Ovary (tissue), 7 donors: ENCODE measurements at regions not wholly inside any gene's neighbourhood (a gene's known extent, or its start where the extent isn't known, plus 50 kb on each side); places are given as distances from the start of the nearest gene placed in this dataset.

Source experiments
- DNase-seq, 5 donors: peaks; one replicate each; pipeline ENCODE4 v3.0.0-alpha.2; 2019 to 2020
- H3K27ac ChIP-seq, 2 donors: fragments of 200-600 bp; one replicate each; pipeline versions ENCODE4 v1.5.1 to v1.8.0; 2019 to 2022
- H3K27me3 ChIP-seq: fragments of 200-600 bp; one replicate; pipeline ENCODE4 v1.8.0; 2022
- H3K36me3 ChIP-seq: fragments of 200-600 bp; sonication (generic); one replicate; pipeline ENCODE4 v1.5.1; 2019
- H3K4me1 ChIP-seq: one replicate; pipeline ENCODE4 v1.8.1; 2013; ENCODE audit warnings: mild to moderate bottlenecking, moderate library complexity; ENCODE audit not compliant: insufficient read depth
- H3K4me3 ChIP-seq: fragments of 200-600 bp; sonication (generic); one replicate; pipeline ENCODE4 v1.5.1; 2017
- H3K9me3 ChIP-seq, 2 donors: fragments of 200-600 bp in 1 of 2; sonication (generic) in 1 of 2; one replicate each; pipeline versions ENCODE4 v1.5.1 to v1.8.1; 2013 to 2019; ENCODE audit warnings: mild to moderate bottlenecking in 1 of 2, moderate library complexity in 1 of 2
- EP300 ChIP-seq: sonication (generic); formaldehyde crosslinking; IDR thresholded peaks from one replicate; pipeline ENCODE4 v1.6.1; 2017; ENCODE audit warnings: antibody characterized with exemption
- POLR2A ChIP-seq: fragments of 450-650 bp; IDR thresholded peaks from one replicate; pipeline ENCODE4 v1.6.1; 2017; ENCODE audit warnings: antibody characterized with exemption, mild to moderate bottlenecking, moderate library complexity
- WGBS, 3 donors: extraction: QIAGEN DNeasy Blood & Tissue Kit in 1 of 3; methylation state at CpG; one replicate each; pipeline versions ENCODE4 v1.1.5 to v1.1.7; 2013 to 2017; 5-methylcytosine and 5-hydroxymethylcytosine counted together
- intact Hi-C, 4 donors: fragments of 100-400 bp; cut with DNase I; formaldehyde crosslinking; loops; one replicate each; pipeline versions ENCODE4 v1.11.0 to v1.15.1; 2022 to 2023
- TF ChIP-seq, protein P1 (sequence below), 3 donors: fragments of 450-650 bp in 2 of 3; fragments of 200-600 bp in 1 of 3; IDR thresholded peaks; one replicate each; pipeline versions ENCODE4 v1.5.1 to v1.8.0; 2016 to 2022; ENCODE audit warnings: antibody characterized with exemption in 3 of 3, mild to moderate bottlenecking in 1 of 3
- donor health status: DM: no; HTN: no; CAD: no; lungs with moderate emphysema.
- donor health status: DM: no; HTN: no; CAD: no.
- donor health status: Bipolar disorder and iron deficiency.
- donor health status: DM: no; HTN: no; CAD: no.
- donor health status: DM: yes; HTN: yes; CAD: no.

GRCh38 chr1:87578464-87578863 is 249.8 kb downstream of the LMO4 start:
- no peak overlapping the region for H3K27ac ChIP-seq
- no peak for DNase-seq
- TF ChIP-seq, protein P1, sequence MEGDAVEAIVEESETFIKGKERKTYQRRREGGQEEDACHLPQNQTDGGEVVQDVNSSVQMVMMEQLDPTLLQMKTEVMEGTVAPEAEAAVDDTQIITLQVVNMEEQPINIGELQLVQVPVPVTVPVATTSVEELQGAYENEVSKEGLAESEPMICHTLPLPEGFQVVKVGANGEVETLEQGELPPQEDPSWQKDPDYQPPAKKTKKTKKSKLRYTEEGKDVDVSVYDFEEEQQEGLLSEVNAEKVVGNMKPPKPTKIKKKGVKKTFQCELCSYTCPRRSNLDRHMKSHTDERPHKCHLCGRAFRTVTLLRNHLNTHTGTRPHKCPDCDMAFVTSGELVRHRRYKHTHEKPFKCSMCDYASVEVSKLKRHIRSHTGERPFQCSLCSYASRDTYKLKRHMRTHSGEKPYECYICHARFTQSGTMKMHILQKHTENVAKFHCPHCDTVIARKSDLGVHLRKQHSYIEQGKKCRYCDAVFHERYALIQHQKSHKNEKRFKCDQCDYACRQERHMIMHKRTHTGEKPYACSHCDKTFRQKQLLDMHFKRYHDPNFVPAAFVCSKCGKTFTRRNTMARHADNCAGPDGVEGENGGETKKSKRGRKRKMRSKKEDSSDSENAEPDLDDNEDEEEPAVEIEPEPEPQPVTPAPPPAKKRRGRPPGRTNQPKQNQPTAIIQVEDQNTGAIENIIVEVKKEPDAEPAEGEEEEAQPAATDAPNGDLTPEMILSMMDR (IDR thresholded peaks at IDR 0.05) = no peak
- no peak for TF ChIP-seq EP300
- TF ChIP-seq POLR2A = no peak
- 16 to 23% (median 21%) methylated on average over 3 of the region's 3 CpGs for WGBS, 3 donors
- H3K27me3 ChIP-seq = no peaks in the 10 kb centered on the region
- no peaks in the 10 kb centered on the region for H3K36me3 ChIP-seq
- intact Hi-C loops = no loop called here
- no peaks in the 10 kb centered on the region for H3K4me1 ChIP-seq
- no peak overlapping the region for H3K4me3 ChIP-seq
- H3K9me3 ChIP-seq = no peaks in the 10 kb centered on the region

GRCh38 chr1:87583459-87583858 is 254.8 kb downstream of the LMO4 start:
- Histone ChIP-seq H3K27ac (no peak overlapping the region), H3K9me3 (no peaks in the 10 kb centered on the region), H3K36me3 (no peaks in the 10 kb centered on the region), H3K4me1 (no peaks in the 10 kb centered on the region), H3K4me3 (no peak overlapping the region), H3K27me3 (no peaks in the 10 kb centered on the region)
- DNase-seq = no peak
- TF ChIP-seq EP300 (no peak), POLR2A (no peak)
- TF ChIP-seq, protein P1 (IDR thresholded peaks at IDR 0.05) = no peak
- intact Hi-C loops = no loop called here
- 20 to 35% (median 23%) methylated on average over 4 of the region's 4 CpGs for WGBS, 3 donors

- no peaks in the 10 kb centered on the region for H3K9me3 ChIP-seq
- H3K4me3 ChIP-seq = no peak overlapping the region
- no peak for DNase-seq
- TF ChIP-seq POLR2A (no peak), EP300 (no peak)
- TF ChIP-seq, protein P1 (IDR thresholded peaks at IDR 0.05) = no peak
- 75 to 87% (median 87%) methylated on average over 1 of the region's 1 CpG for WGBS, 3 donors
- H3K36me3 ChIP-seq = no peaks in the 10 kb centered on the region
- intact Hi-C loops = no loop called here
- no peak overlapping the region for H3K27ac ChIP-seq
- no peaks in the 10 kb centered on the region for H3K27me3 ChIP-seq
- no peaks in the 10 kb centered on the region for H3K4me1 ChIP-seq
Observed at GRCh38 chr1:87584586-87584985, 255.9 kb downstream of the LMO4 start.

DNA sequence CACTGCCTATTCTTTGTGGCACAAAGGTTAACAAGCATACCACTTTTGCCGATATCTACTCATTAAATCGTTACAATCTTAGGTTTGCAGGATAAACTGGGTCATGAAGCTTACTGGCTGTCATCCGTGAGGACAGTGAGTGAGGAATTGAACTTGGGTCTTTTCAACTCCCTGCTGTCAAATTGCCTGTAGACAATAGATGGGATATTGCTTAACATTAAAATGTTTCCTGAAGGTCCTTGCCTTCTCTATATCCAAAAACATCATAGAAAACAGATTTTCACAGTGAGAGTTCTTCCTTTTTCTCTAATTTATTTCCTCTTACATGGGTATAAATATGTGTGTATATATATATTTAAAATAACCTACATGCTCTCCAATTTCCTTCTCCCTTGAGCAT is 257.8 kb downstream of the LMO4 start:
- Histone ChIP-seq H3K4me1 (no peaks in the 10 kb centered on the region), H3K4me3 (no peak overlapping the region), H3K9me3 (no peaks in the 10 kb centered on the region), H3K27ac (no peak overlapping the region), H3K36me3 (no peaks in the 10 kb centered on the region), H3K27me3 (no peaks in the 10 kb centered on the region)
- no peak for DNase-seq
- intact Hi-C loops = no loop called here
- WGBS, 3 donors = 86 to 94% (median 88%) methylated on average over 3 of the region's 3 CpGs
- no peak for TF ChIP-seq EP300
- TF ChIP-seq POLR2A = no peak
- TF ChIP-seq, protein P1 (IDR thresholded peaks at IDR 0.05) = no peak

- intact Hi-C loops = no loop called here
- H3K36me3 ChIP-seq = no peaks in the 10 kb centered on the region
- no peak overlapping the region for H3K4me3 ChIP-seq
- H3K9me3 ChIP-seq = no peaks in the 10 kb centered on the region
- WGBS, 3 donors = 25 to 36% (median 32%) methylated on average over 4 of the region's 4 CpGs
- TF ChIP-seq POLR2A (no peak), EP300 (no peak)
- TF ChIP-seq, protein P1 (IDR thresholded peaks at IDR 0.05) = no peak
- no peaks in the 10 kb centered on the region for H3K4me1 ChIP-seq
- H3K27me3 ChIP-seq = no peaks in the 10 kb centered on the region
- no peak for DNase-seq
- no peak overlapping the region for H3K27ac ChIP-seq
Observed at GRCh38 chr1:87588495-87588894, 259.8 kb downstream of the LMO4 start.
